Renal cortical epithelial cell (primary cell): ENCODE measurements at regions not wholly inside any gene's neighbourhood (a gene's known extent, or its start where the extent isn't known, plus 50 kb on each side); places are given as distances from the start of the nearest gene placed in this dataset.
A peak's percentile ranks its signal among the peaks of the same experiment; 100 is the strongest.
"Not testable (repeated sequence)": the region's sequence is repeated elsewhere in the genome, so short reads cannot be mapped to it uniquely, and the experiment has no call there.

Experiments used
- DNase-seq: peaks from one replicate; pipeline ENCODE4 v3.0.0-alpha.2; 2011; ENCODE audit warnings: low read depth

DNA sequence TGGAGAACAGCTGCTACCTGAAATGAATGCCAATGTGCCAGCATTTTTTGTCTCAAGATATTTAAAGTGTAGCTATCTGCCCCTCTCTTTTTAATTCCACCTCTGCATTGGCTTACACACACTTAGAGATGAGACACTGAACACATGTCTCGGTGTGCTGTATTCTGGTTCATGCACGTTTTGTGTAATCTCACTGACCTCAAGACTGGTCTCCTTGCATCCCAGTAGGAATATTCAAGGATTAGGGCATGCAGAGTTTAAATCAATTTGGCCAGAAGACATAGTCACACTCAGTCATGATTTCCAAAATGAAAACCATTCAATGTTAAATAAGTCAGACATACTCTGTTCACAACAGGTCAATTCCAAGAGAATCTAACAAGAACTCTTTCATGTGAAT is 561.8 kb upstream of the TUSC1 start:
- DNase-seq = no peak

- DNase-seq = no peak
Observed at GRCh38 chr9:26237256-26237655, 559.0 kb upstream of the TUSC1 start.

GRCh38 chr9:26234865-26235264 is 556.6 kb upstream of the TUSC1 start:
- no peak for DNase-seq

DNA sequence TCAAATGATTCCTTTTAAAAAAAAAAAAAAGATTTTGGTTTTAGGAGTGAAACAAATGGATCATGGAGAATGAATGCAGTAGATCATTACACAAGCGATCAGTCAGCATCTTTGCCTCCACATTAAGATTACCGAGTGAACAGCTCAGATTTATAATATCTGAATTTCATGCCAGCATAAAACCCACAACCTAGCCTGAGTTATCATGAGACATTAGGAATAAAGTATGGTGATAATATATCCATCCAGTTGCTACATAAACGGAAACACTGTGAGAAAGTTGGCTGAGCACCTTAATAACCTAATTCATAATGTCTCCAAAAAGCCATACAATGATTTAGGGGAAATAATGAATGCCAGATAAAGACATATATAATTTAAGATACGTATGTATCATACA is 553.1 kb upstream of the TUSC1 start:
- no peak for DNase-seq

DNA sequence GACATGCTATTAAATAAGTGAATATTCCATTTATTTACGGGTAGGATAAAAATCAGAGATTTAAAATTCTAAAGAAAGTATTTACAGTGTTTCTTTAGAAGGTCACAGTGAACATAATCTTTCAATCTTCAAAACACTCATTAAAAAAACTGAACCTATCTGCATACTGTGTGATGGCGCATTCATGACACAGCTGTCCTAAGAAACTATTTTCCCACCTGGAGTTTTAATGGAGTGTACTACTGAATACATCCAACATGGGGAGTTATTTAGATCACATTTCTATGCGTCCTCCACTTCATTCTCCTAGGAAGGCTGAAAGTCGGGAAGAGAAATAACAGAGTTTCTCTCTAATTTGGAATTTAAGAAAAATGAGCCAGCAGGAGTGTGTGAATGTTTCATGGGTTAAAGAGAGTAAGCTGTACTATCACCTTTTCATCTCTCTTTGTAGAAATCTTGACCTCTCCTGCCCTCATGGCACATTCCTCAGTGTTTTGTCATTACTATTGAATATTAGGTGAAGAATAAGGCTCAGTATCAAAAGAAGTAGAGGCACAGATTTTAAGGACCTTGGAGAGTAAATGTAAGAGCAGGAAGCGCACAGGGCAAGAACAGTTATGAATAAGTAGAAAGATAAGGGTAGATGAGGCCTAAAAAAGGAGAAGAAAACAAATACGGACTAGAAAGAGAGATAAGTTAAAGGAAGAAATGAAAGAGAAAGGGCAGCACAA is 551.2 kb upstream of the TUSC1 start:
- DNase-seq = no peak

DNA sequence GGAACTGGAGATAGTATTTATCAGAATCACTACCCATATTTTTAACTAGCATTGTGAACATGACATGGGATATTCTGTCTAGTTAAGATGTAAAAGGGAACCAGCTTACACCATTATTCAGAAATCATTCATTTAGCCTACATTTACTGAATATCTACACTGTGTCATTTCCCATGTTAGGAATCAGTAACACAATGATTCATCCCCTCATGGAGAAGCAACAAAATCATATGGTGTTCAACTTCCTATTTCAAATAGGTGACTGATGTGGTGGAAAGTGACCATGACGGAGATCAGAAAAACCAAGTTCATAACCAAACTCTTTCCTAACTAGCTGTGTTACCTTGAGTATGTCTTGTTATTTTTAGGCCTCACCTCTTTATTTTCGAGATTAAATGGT is 550.0 kb upstream of the TUSC1 start:
- DNase-seq = peak; percentile 36

- DNase-seq = no peak
Observed at GRCh38 chr9:26221290-26221689, 543.0 kb upstream of the TUSC1 start.

- DNase-seq = no peak
Observed at GRCh38 chr9:26220367-26220766, 542.1 kb upstream of the TUSC1 start.

GRCh38 chr9:26219961-26220360 is 541.7 kb upstream of the TUSC1 start:
- no peak for DNase-seq

- no peak for DNase-seq
Observed at GRCh38 chr9:26216702-26217101, 538.5 kb upstream of the TUSC1 start.

GRCh38 chr9:26214713-26215444 is 536.6 kb upstream of the TUSC1 start:
- DNase-seq = not testable (repeated sequence)

- no peak for DNase-seq
Observed at GRCh38 chr9:26210338-26210851, 532.2 kb upstream of the TUSC1 start.

DNA sequence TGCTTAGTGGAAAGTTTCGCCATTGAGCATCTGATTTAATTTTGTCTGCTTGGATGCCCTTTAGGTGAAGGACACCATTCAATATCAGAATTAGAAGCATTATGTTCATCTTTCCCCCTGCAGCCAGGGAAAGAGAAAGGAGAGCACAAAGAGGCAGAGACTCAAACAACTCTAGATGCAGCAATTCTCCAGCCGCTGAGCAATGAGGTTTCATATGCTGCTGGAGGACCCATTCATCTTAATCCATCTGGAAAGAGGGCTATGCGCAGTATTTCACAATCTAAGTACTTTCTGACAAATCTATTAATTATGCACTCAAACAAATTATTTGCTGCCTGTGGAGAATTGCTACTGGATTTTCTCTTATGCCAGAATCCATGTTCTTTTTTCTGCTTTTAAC is 527.0 kb upstream of the TUSC1 start:
- DNase-seq = no peak

DNA sequence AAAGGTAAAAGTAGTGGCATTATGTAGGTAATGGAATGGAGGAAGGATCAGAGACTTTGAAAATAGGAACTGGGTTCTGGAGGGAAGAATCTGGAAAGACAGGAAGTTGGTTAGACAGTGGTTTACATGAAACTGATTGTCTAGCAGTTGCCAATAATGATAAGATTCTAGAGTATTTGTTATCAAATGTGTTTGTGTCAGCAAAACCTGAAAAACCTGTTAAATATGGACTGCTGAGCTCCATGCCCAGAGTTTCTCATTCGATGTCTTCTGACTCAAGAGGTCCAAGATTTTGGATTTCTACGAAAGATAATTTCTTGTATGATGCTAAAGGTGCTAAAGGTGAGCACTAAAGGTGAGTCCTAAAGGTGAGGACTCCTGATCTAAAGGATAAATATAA is 515.0 kb upstream of the TUSC1 start:
- DNase-seq = no peak

DNA sequence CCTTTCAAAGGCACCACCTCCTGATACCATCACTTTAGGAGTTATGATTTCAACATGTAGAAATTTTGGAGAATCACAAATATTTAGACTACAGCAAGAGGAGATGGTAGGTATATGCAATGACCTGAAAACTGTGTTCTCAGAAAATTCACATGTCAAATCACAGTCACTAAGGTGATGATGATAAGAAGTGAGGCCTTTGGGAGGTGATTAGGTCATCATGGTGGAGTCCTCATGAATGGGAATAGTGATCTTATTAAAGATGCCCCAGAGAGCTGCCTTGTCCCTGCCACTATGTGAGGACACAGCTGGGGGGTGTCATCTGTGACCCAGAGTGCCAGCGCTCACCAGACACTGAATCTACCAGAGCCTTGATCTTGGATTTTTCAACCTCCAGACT is 513.5 kb upstream of the TUSC1 start:
- no peak for DNase-seq

DNA sequence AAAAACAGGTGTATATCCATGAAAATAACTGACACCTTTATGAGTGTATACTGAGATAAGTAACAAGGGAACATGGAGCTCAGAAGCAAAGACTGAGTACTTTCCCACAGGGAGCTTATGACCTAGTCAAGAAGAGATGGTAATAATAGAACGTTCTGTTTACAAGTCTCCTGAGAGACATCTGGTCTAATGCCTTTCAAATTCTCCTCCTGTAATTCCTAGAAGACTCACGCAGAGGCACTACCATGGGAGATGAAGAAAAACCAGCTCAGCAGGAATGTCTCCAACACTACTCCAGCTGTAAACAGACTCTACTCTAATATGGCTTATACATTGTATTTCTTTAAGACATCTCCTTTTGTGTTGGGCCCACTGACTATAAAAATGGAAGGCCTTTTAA is 503.6 kb upstream of the TUSC1 start:
- DNase-seq = no peak

DNA sequence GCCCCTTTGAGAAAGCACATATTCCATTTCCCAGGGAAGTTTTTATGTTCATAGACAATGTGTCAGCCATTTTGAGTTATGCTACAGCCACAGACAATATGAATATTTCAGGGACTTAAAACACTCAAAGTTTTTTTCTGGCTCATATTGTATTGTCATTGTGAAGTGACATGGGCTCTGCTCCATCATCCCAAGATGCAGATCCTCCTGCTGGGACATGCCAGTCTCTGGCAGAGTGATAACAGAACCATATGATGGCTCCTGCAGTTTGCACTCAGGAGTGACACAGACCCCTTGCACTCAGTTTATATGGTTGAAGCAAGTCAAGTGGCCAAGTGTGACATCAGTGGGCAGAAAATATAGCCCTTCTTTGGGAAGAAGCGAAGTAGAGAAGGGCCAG is 498.4 kb upstream of the TUSC1 start:
- DNase-seq = no peak

DNA sequence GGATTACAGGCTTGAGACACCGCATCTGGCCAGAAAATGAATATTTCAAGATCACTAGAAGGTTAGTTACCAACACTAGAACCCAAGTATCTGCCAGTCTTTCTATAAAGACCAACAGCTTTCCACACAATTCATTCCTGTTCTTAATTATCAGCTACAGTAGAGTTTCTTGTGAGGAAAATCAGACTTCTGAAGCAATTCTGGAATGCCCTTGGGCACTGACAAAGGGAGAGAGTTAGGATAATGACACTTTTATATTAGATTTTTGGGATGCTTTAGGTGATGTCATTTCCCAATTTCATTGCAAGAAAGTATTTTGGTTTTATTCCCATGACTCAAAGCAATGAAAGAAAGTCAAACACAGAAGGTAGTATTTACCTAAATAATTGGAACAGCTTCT is 497.0 kb upstream of the TUSC1 start:
- DNase-seq = no peak

- DNase-seq = peak; percentile 9
Observed at GRCh38 chr9:26172301-26172700, 494.1 kb upstream of the TUSC1 start.

GRCh38 chr9:26171691-26172090 is 493.4 kb upstream of the TUSC1 start:
- no peak for DNase-seq

DNA sequence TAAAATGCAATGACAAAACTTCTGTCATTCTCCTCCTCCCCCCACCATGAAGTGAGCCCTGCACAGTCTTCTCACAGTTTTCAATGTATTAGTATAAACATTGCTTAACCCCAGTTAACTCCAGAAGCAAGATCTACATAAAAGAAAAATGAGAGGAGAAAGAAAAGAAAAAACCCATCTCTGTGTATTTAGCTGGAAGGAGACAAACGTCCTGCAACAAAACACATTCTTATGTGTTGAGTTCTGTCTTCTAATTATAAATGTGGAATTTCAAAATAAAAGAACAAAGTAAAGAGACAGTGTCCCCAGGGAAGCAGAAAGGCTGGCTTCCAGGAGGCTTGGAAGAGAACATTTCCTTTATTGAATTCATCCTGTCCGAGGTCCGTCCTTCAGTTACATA is 491.9 kb upstream of the TUSC1 start:
- DNase-seq = no peak

GRCh38 chr9:26169708-26170107 is 491.5 kb upstream of the TUSC1 start:
- DNase-seq = peak; percentile 31

GRCh38 chr9:26166537-26166936 is 488.3 kb upstream of the TUSC1 start:
- DNase-seq = no peak
